GM20000 (cell line): ENCODE measurements at regions not wholly inside any gene's neighbourhood (a gene's known extent, or its start where the extent isn't known, plus 50 kb on each side); places are given as distances from the start of the nearest gene placed in this dataset.

Experiments
- DNase-seq: peaks from one replicate; pipeline ENCODE4 v3.0.0; 2012; ENCODE audit warnings: low spot score
- TF ChIP-seq, protein P1 (sequence below): IDR thresholded peaks from 2 replicates; pipeline ENCODE4 v1.5.1; 2012; ENCODE audit warnings: mild to moderate bottlenecking, control low read depth; ENCODE audit errors: extremely low read depth, missing control alignments

DNA sequence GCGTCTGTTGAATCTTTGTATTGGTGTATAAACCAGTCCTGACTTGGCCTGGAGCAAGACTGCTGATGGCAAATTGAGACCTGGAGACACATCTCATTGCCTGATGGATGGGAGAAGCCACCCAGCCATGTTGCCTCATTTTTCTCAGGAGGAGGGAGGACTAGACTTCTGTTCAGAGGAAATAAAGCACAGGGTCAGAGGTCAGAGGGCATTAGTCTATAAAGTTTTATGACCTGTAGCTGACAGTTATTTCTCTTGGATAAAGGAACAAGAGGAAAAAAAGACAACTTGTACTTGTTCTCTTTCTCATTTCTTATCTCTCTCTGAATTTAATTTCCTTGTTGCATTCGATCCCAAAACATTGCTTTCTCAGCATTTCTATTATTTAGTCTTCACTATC lies 775.9 kb downstream of the SQOR start:
- DNase-seq = no peak
- TF ChIP-seq, protein P1, sequence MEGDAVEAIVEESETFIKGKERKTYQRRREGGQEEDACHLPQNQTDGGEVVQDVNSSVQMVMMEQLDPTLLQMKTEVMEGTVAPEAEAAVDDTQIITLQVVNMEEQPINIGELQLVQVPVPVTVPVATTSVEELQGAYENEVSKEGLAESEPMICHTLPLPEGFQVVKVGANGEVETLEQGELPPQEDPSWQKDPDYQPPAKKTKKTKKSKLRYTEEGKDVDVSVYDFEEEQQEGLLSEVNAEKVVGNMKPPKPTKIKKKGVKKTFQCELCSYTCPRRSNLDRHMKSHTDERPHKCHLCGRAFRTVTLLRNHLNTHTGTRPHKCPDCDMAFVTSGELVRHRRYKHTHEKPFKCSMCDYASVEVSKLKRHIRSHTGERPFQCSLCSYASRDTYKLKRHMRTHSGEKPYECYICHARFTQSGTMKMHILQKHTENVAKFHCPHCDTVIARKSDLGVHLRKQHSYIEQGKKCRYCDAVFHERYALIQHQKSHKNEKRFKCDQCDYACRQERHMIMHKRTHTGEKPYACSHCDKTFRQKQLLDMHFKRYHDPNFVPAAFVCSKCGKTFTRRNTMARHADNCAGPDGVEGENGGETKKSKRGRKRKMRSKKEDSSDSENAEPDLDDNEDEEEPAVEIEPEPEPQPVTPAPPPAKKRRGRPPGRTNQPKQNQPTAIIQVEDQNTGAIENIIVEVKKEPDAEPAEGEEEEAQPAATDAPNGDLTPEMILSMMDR = no peak

DNA sequence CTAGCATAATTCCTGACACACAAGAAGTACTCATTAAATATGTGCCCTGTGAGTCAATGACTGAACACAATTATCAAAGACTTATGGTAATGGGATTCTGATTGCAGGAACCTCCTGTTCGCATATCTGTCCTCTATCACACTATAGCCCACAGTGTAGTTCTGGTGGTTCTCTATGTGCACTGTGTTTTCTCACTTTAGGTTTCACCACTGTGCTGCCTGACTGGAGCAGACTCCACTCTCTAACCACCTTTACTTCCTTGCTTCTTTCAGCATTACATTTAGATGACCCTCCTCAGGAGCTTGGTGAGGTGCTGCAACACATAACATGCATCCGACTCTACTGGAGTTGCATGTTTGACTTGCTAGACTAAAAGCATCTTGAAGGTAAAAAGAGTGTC lies 777.1 kb downstream of the SQOR start:
- TF ChIP-seq, protein P1 = no peak
- DNase-seq = no peak

DNA sequence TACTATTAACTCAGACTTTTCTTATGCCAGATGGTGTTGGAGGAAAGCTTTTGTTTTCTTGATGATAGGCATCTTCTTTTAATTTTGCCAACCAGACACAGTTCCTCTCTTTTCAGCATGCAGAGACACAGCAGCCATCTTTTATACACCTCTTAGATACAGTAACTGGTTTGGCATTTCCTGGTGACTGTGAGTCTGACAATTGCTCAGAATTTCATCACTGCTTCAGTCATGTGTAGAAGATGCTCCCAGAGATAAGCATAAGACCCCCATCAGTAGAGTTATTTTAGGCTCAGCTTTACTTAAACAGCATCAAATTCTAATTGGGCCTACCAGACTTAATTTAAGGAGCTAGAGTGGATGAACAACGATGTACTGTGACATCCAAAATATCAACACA lies 779.0 kb downstream of the SQOR start:
- TF ChIP-seq, protein P1 = no peak

DNA sequence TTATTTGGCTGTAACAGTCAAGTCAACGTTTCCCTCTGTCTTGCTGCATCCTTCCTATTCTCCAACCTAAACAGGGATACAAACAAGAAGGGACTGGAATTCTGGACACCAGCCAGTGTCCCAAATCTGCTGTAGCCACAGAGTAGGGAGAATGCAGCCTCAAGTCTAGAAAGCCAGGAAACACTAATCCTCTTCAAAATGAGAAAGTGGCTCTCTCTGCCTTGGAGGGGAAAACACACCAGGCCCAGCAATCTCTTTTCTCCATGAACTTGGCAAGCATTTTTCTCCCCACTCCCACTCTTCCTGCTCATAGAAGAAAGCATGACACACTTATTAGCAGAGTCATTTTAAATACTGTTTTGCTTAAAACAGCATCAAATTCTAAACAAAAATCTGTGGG lies 781.7 kb downstream of the SQOR start:
- TF ChIP-seq, protein P1 = no peak

More for the DNA sequence above, 779.0 kb downstream of the SQOR start:
- no peak for DNase-seq

DNA sequence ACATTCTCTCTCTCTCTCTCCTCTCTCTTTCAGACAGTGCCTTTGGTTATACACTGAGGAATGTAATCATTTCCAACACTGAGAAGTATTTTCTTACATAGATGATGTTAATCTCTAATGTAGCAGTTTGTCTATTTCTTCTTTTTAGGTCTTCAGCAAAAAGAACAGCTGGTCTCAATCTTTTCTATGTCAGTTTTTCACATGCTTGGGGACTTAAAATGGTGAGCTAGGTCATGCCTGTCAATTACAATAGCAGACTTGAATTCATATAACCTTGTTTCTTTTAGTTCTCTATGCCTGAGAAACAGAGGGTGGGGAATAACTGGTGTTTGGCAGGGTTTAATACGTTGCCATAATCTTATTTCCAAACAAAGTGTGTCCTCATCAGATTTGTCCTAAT lies 786.2 kb downstream of the SQOR start:
- no peak for DNase-seq

More for the DNA sequence above, 781.7 kb downstream of the SQOR start:
- no peak for DNase-seq

DNA sequence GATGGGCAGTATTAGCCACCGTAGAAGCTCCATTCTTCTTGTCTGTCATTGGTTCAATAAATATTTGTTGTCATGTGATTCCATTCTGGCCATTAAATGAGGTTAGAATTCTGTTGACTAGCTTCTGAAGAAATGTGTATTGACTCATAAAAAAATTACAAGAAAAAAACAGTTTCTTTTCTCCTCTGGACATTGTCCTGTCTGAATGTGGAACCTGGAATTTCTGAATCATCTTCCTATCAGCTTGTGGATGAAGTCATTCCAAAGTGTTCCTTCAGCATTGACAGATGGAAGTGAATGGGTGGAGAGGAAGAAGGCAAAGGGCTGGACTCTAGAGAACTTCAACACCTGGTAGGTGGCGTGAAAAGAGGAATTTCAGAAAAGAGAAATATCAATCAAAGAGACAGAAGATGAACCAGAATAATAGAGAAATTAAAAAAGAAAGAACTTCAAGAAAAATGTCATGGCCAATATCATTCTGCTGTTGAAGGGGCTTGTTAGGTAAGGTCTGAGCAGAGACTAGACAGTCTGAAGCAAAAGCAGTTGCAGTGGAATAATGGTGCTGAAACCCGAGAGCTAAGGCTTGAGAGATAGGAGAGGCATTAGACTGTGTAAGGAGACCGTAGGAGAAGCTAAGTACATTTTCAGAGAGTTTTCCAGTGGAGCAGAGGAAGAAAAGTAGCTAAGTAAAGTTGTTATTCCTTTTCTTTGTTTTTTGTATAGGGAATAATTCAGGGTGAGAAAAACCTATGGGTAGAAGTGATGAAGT lies 806.6 kb downstream of the SQOR start:
- TF ChIP-seq, protein P1 = no peak
- DNase-seq = no peak

More for the DNA sequence above, 786.2 kb downstream of the SQOR start:
- TF ChIP-seq, protein P1 = no peak

DNA sequence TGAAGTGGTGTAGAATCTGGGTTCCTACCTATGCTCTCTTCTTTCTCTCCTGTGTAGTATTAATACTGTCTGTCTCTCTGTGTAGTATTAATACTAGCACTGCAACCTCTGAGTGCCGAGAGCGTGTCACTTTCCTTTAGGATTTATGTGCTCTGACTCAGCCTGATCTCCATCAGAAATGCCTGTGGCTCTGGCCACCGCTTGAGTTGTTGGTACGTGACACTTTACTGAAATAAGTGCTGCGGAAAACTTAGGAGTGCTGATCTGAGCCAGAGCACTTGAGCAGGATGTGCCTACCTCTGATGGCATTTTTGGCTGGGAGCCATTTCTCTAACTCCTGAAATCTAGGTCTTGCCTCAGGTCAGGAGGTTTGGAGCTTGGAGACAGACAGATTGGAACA lies 807.4 kb downstream of the SQOR start:
- DNase-seq = no peak
- TF ChIP-seq, protein P1 = no peak
